B cell (primary cell): ENCODE measurements at regions not wholly inside any gene's neighbourhood (a gene's known extent, or its start where the extent isn't known, plus 50 kb on each side); places are given as distances from the start of the nearest gene placed in this dataset.

ENCODE experiments used
- ATAC-seq: fragments of 200-7000 bp; cut with Tn5 transposase; one replicate; pipeline ENCODE4 v1.10.0; 2021; ENCODE audit warnings: low read depth, mild to moderate bottlenecking, moderate number of reproducible peaks, moderate library complexity
- CTCF ChIA-PET: fragments of 350-600 bp; sonication (Branson Sonifier 250); formaldehyde crosslinking; loops from one replicate; lab custom pipeline; 2021; ENCODE audit warnings: antibody characterized with exemption, inconsistent platforms; lab: Charles Lee
- POLR2A ChIA-PET: fragments of 350-600 bp; sonication (Branson Sonifier 250); formaldehyde crosslinking; loops from one replicate; lab custom pipeline; 2021; ENCODE audit warnings: antibody characterized with exemption; lab: Charles Lee
- DNase-seq: peaks from one replicate; pipeline ENCODE4 v3.0.0; 2013
- H2AFZ ChIP-seq: 2 replicates; pipeline ENCODE4 v1.6.1; 2012; ENCODE audit warnings: mild to moderate bottlenecking, low read depth, low read length; ENCODE audit not compliant: insufficient read depth, poor library complexity, severe bottlenecking
- H3K27ac ChIP-seq, 2 donors: 1 replicate in 1 of 2; 2 replicates in 1 of 2; pipeline ENCODE4 v1.5.1; 2012 to 2013; ENCODE audit warnings: low read length in 2 of 2, mild to moderate bottlenecking in 2 of 2, moderate library complexity in 1 of 2
- H3K27me3 ChIP-seq, 4 experiments: fragments of 200-600 bp in 1 of 4; sonication (generic) in 1 of 4; replicated peaks in 1 of 4; 1 replicate in 2 of 4; 2 replicates in 2 of 4; pipeline versions ENCODE4 v1.6.1 to v1.7.0; 2013 to 2016; ENCODE audit warnings: low read length in 3 of 4, mild to moderate bottlenecking in 2 of 4, mixed read lengths in 1 of 4, moderate library complexity in 1 of 4; ENCODE audit not compliant: insufficient read depth in 4 of 4, control insufficient read depth in 3 of 4; ENCODE audit errors: control extremely low read depth in 1 of 4
- H3K36me3 ChIP-seq, 2 experiments: replicated peaks in 1 of 2; 1 replicate in 1 of 2; 2 replicates in 1 of 2; pipeline versions ENCODE4 v1.6.1 to v1.7.1; 2013; ENCODE audit warnings: low read length in 1 of 2; ENCODE audit not compliant: insufficient read depth in 2 of 2, control insufficient read depth in 1 of 2; ENCODE audit errors: control extremely low read depth in 1 of 2, extremely low read depth in 1 of 2
- H3K4me1 ChIP-seq, 2 donors: fragments of 200-600 bp in 1 of 2; sonication (generic) in 1 of 2; 1 replicate in 1 of 2; 2 replicates in 1 of 2; pipeline versions ENCODE4 v1.5.1 to v1.6.1; 2013 to 2017; ENCODE audit warnings: low read length in 2 of 2; ENCODE audit not compliant: control insufficient read depth in 2 of 2, insufficient read depth in 2 of 2
- H3K4me2 ChIP-seq: replicated peaks from 2 replicates; pipeline ENCODE3; 2012; ENCODE audit warnings: mild to moderate bottlenecking, low read depth, low read length; ENCODE audit not compliant: poor library complexity, severe bottlenecking
- H3K4me3 ChIP-seq, 5 experiments: fragments of 200-600 bp in 1 of 5; sonication (generic) in 1 of 5; 1 replicate in 3 of 5; 2 replicates in 2 of 5; pipeline versions ENCODE4 v1.5.1 to v1.7.0; 2011 to 2016; ENCODE audit warnings: low read length in 4 of 5, mild to moderate bottlenecking in 4 of 5, low read depth in 2 of 5, control low read depth in 1 of 5, moderate library complexity in 1 of 5; ENCODE audit not compliant: insufficient read depth in 1 of 5; ENCODE audit errors: control extremely low read depth in 1 of 5, extremely low read depth in 1 of 5
- H3K79me2 ChIP-seq: fragments of 200-600 bp; sonication (generic); one replicate; pipeline ENCODE4 v1.6.0; 2016; ENCODE audit warnings: low read length; ENCODE audit not compliant: control insufficient read depth, insufficient read depth
- H3K9ac ChIP-seq: fragments of 200-600 bp; sonication (generic); 2 replicates; pipeline ENCODE4 v1.6.1; 2017; ENCODE audit warnings: mild to moderate bottlenecking, low read length, moderate library complexity
- H3K9me3 ChIP-seq, 3 donors: one replicate each; pipeline versions ENCODE4 v1.6.1 to v1.7.1; 2013; ENCODE audit warnings: low read length in 2 of 3; ENCODE audit not compliant: control insufficient read depth in 2 of 3, insufficient read depth in 1 of 3; ENCODE audit errors: control extremely low read depth in 1 of 3
- H4K20me1 ChIP-seq: 2 replicates; pipeline ENCODE4 v1.6.0; 2012; ENCODE audit warnings: mild to moderate bottlenecking, low read length; ENCODE audit not compliant: insufficient read depth, control insufficient read depth, poor library complexity, severe bottlenecking
- H3K27ac Mint-ChIP-seq: one replicate; pipeline ENCODE4 v1.8.0; 2021; ENCODE audit warnings: mixed read lengths
- H3K27me3 Mint-ChIP-seq: one replicate; pipeline ENCODE4 v1.8.0; 2021; ENCODE audit warnings: mixed read lengths
- H3K4me1 Mint-ChIP-seq: one replicate; pipeline ENCODE4 v1.8.0; 2021; ENCODE audit warnings: mixed read lengths
- H3K4me3 Mint-ChIP-seq: one replicate; pipeline ENCODE4 v1.8.0; 2021; ENCODE audit warnings: mixed read lengths
- H3K9me3 Mint-ChIP-seq: one replicate; pipeline ENCODE4 v1.8.0; 2022; ENCODE audit warnings: mixed read lengths; ENCODE audit not compliant: insufficient read depth
- CTCF ChIP-seq: fragments of 200-600 bp; IDR thresholded peaks from one replicate; pipeline ENCODE4 v1.8.0; 2022; ENCODE audit warnings: antibody characterized with exemption, mild to moderate bottlenecking
- EZH2 ChIP-seq: IDR thresholded peaks from 2 replicates; pipeline ENCODE4 v1.6.1; 2012; ENCODE audit warnings: borderline replicate concordance, low read depth, mild to moderate bottlenecking, moderate library complexity, low read length; ENCODE audit not compliant: insufficient read depth, poor library complexity, severe bottlenecking
- WGBS: methylation state at CpG from one replicate; pipeline ENCODE4 v1.1.5; 2013; ENCODE audit warnings: missing lambda C conversion rate; ENCODE audit not compliant: insufficient coverage; 5-methylcytosine and 5-hydroxymethylcytosine counted together
- intact Hi-C: fragments of 100-400 bp; cut with micrococcal nuclease; formaldehyde crosslinking; loops from one replicate; pipeline ENCODE4 v1.10.0; 2022

- TF ChIP-seq CTCF (no peak), EZH2 (no peak)
These were observed 266.4 kb downstream of the ICE1 start for GRCh38 chr5:5688925-5689310.

GRCh38 chr5:5688194-5688924 lies 265.9 kb downstream of the ICE1 start:
- WGBS = 35% methylated on average over 8 of the region's 8 CpGs
- no peaks in the 10 kb centered on the region for H3K9me3 Mint-ChIP-seq
- intact Hi-C loops = no loop called here

More at GRCh38 chr5:5688925-5689310, 266.4 kb downstream of the ICE1 start:
- no peak overlapping the region for H3K4me2 ChIP-seq
- H3K9ac ChIP-seq = no peak overlapping the region
- DNase-seq (no peak), ATAC-seq (no peak)
- no peaks in the 10 kb centered on the region for H4K20me1 ChIP-seq
- no peak overlapping the region for H2AFZ ChIP-seq
- ChIA-PET CTCF (no interaction called here), POLR2A (no interaction called here)
- no peak overlapping the region for H3K27ac ChIP-seq
- H3K27me3 ChIP-seq = peaks cover 0 to 7% (median 1%) of the 10 kb centered on the region in 4 experiments
- no peaks in the 10 kb centered on the region for H3K4me1 ChIP-seq
- no peaks in the 10 kb centered on the region for H3K36me3 ChIP-seq
- no peaks in the 10 kb centered on the region for H3K9me3 Mint-ChIP-seq
- H3K4me3 ChIP-seq = no peak overlapping the region
- H3K27ac Mint-ChIP-seq = no peak overlapping the region
- H3K9me3 ChIP-seq = peaks cover 0 to 2% (median 0%) of the 10 kb centered on the region in 3 donors
- H3K27me3 Mint-ChIP-seq = peaks cover 19% of the 10 kb centered on the region
- 69% methylated on average over 2 of the region's 2 CpGs for WGBS
- H3K4me3 Mint-ChIP-seq = no peak overlapping the region
- no peaks in the 10 kb centered on the region for H3K79me2 ChIP-seq
- intact Hi-C loops = no loop called here
- peaks cover 2% of the 10 kb centered on the region for H3K4me1 Mint-ChIP-seq

More at GRCh38 chr5:5688194-5688924, 265.9 kb downstream of the ICE1 start:
- no peak overlapping the region for H3K4me3 Mint-ChIP-seq
- H3K27ac ChIP-seq = no peak overlapping the region
- H3K27me3 ChIP-seq = peaks cover 0 to 7% (median 1%) of the 10 kb centered on the region in 4 experiments
- H3K9ac ChIP-seq = no peak overlapping the region
- H3K4me3 ChIP-seq = no peak overlapping the region
- no peak overlapping the region for H2AFZ ChIP-seq
- H3K36me3 ChIP-seq = no peaks in the 10 kb centered on the region
- no peaks in the 10 kb centered on the region for H3K4me1 ChIP-seq
- ChIA-PET POLR2A (no interaction called here), CTCF (no interaction called here)
- TF ChIP-seq CTCF = no peak
- TF ChIP-seq EZH2 = no peak
- H3K27me3 Mint-ChIP-seq = peaks cover 19% of the 10 kb centered on the region
- no peak overlapping the region for H3K4me2 ChIP-seq
- ATAC-seq (no peak), DNase-seq (no peak)
- no peak overlapping the region for H3K27ac Mint-ChIP-seq
- H3K9me3 ChIP-seq = peaks cover 0 to 2% (median 0%) of the 10 kb centered on the region in 3 donors
- no peaks in the 10 kb centered on the region for H4K20me1 ChIP-seq
- H3K4me1 Mint-ChIP-seq = peaks cover 2% of the 10 kb centered on the region
- H3K79me2 ChIP-seq = no peaks in the 10 kb centered on the region
